ENCODE measurements at regions not wholly inside any gene's neighbourhood (a gene's known extent, or its start where the extent isn't known, plus 50 kb on each side); places are given as distances from the start of the nearest gene placed in this dataset.

DNA sequence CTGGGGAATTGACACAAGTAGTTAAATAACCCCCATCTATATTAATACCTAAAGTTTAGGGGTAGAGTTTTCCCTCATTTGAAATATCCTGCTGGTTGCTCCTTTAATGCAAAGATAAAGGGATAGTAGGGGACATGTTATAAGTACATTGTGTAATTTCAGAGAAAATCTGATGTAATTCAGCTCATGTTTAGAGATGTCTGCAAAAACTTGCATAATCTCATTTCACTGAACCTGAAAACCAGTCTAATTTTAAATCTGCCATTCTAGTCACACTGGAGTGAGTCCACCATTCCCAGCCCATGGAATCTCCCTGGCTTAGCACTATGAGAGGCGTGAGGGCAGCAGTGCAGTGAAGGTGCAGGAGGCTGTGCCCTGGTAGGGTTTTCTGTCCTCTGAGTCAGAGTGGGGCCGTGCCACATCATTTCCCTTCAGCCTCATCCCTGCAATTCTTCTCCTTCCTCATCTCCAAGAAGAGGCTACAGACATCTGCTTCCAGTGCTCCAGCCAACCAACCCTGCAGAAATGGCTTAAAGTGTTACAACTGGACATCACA, 246.3 kb upstream of the UMPS start:
- DNase-seq (ENCODE audit: low read depth): peak; percentile 84

DNA sequence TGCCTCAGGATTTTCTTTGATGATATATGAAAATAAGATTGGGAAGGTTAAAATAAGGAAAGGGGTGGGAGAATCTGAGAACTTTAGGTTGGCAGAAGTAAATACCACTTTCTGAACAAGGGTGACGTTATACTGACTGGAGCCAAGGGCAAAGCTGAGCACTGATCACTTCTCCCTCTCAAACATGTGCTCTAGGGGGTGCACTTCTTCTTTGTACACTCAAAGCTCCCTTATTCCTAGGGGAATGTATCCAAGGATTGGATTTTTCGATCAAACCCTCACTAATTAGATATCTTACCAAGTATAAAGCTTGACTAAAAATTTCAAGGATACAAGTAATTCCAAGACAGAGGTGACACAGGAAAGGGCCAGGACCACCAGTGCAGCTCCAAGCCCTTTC, 243.9 kb upstream of the UMPS start:
- DNase-seq (ENCODE audit: low read depth): peak; percentile 33

DNA sequence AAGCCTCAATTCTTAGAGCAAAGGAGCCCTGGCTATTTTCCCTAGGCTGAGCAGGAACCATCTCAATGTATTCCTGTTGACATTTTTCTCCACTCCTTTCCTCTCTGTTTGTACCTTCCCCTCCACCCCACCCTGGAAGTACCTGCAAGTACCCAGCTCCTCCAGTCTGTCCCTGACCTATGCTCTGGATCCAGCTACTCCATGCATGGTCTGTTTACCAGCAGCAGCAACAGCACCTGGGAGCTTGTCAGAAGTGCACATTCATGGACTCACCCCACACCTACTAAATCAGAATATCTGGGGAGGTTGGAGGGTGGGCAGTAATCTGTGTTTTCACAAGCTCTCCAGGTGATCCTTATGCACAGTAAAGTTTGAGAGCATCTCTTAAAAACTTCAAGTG, 240.7 kb upstream of the UMPS start:
- DNase-seq (ENCODE audit: low read depth): no peak

DNA sequence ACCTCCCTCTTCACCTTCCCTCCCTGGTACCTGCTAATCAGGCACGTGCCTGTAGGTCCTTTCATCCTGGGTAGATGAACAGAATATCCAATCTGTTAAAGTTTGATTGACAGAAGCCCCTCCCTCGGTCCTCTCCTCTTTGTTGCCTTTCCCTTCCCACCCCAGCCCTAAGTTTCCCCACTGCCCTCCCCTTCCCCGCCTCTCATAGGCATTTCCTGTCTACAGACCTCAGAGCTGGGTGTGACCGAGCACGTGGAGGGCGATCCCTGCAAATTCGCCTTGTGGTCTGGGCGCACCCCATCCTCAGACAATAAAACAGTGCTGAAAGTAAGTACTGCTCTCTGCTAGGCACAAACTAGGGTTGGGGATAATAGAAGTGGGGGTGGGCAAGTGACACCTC, 239.2 kb upstream of the UMPS start:
- no peak for DNase-seq (ENCODE audit: low read depth)

DNA sequence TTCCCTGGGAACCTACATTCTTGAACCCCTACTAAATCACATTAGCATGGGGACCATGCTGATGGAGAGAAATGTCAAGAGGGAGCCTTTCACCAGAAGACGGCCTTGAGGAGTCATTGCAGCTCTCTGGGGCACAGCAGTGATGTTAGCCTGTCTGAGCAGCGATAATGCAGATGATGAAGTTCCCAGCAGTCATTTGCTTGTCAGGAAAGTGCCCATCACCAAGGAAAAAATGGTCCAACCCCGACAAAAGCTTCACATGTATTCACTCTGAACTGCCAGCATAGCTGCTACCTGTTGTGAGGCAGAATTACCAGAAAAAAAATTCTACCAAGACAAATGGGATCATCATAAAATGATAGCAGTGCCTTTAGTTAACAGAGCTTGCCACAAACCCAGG, 238.4 kb upstream of the UMPS start:
- DNase-seq (ENCODE audit: low read depth): no peak

DNA sequence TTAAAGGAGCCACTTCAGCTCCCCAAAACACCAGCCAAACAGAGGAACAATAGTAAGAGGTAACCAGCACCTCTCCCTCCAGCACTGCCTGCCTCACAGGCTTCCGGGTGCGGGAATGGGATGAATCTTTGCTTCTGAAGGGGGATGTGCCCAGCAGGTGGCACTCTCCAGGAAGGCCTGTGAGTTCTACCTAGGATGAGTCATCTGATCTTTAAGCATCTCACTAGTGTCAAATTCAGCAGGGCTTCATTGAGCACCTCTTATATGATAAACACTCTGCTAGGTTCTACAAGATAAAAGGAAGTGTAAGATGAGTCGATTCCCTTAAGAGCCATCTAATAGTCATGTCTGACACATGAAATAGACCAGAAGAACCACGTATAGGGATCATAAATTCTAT, 237.4 kb upstream of the UMPS start:
- DNase-seq (ENCODE audit: low read depth): peak; percentile 88

DNA sequence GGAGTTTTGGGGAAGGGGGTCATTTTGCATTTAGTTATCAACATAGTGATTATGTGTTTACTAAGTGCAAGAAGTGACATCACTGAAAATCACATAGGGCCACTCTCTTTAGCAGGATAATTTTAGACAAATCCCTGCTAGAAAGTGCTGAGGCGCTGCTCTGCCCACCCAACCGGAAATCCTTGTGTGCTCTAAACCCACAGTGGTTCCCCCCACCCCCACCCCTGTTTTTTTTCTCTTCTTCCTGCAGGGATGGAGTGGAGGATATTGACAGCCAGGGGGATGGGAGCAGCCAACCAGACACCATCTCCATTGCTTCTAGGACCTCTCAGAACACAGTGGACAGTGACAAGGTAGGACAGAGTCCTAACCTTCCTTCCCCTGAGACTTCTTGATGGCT, 234.2 kb upstream of the UMPS start:
- peak; percentile 27 for DNase-seq (ENCODE audit: low read depth)

DNA sequence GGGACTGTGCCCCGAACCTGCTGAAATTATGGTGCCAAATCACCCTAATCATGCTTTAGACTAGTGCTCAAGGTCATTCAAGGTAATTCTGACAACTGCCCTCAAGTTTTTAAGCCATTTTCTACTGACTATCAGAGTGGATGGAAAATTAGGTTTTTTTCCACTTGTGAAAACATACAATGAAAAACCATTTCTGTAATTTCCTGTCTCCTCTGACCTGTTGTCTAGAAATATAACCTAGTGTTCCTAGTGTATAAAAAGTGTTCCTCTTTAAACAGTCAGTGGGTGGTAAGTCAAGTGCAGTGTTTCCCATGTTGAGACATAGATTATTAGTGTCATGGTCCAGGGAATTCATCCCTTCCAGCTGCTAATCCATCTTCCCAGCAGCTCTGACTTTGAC, 232.8 kb upstream of the UMPS start:
- no peak for DNase-seq (ENCODE audit: low read depth)

DNA sequence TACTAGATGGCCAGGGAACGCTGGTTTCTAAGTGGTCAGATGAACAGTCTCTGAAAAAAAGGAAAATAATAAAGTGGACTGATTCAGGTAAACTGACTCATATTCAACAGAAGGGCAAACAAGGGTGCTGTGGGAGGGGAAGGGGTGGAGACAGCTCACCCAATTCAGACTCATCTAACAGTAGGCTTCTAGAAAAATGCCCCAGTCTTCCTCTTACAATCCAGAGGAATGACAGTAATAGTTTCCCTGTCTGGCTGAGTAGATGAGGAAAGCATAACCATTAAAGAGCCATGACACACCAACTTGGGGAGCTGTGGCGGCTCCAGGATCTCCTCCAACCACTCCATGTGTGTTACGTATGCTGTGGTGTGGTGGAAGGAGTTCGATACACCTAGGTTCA, 231.4 kb upstream of the UMPS start:
- peak; percentile 38 for DNase-seq (ENCODE audit: low read depth)

DNA sequence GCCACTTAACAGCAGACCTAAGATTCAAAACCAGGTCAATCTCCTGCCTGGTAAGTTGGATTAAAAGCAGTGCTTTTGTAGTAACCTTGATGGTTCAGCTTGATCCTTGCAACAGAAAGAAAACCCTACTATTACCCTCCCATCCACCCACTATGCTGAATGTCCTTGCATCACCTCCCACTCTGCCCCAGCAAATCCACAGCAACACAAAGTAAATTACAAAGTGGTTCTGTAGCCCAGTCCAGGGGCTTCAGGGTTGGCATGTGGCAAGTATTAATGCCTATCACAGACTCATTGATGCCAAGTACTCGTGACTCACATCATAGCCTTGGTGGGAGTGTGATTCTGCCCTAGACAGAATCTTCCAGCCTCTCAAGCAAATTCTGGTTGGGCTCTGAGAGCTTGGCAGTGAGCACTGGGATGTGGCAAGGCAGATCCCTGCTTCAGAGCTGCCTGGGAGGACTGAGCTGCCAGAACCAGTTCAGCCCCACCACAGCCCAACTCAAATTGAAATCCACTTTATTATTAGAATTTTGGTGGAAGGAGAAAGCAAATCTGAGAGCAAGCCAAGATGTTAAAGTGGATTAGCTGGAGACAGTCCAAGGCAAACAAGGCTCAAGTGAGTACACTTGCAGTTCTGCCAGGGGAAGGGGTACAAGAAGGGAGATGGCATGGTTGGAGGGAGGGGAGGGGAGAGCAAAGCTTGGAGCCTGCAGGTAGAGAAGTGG, 225.8 kb upstream of the UMPS start:
- DNase-seq (ENCODE audit: low read depth): peak; percentile 79

DNA sequence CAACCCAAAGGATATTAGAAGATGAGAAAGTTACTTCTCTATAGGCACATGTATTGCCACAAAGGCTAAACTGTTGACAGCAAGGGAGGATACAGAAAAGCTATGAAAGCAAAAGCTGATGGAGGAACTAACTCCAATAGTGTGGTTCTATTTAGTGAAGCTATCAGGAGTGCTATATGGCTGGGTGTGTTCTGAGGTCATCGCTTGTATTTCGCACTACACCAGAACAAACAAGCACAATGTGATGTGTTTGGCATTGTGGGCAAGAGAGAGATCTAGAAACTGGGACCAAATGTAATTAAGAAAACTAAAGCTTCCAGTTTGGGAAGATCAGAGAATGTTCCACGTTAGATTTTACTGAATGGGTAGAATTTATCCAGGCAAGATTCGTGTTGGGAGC, 220.4 kb upstream of the UMPS start:
- DNase-seq (ENCODE audit: low read depth): no peak

DNA sequence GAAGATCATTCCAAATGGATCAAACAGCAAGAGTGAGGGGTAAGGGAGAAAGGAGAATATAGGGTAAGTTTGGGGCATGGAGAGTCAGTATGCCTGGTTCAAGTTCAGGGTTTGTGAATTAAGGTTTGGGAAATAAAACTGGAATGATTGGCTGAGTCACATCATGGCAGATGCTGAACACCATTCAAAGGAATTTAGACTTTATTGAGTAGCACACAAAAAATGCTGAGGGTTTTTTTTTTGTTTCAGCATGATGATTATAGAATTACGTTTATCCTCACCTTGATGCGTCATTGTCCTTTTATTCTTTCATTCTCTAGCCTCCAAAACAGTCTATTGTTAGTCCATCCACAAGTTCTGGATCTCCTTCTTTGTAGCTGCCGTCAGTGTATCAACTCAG, 220.0 kb upstream of the UMPS start:
- peak; percentile 69 for DNase-seq (ENCODE audit: low read depth)

DNA sequence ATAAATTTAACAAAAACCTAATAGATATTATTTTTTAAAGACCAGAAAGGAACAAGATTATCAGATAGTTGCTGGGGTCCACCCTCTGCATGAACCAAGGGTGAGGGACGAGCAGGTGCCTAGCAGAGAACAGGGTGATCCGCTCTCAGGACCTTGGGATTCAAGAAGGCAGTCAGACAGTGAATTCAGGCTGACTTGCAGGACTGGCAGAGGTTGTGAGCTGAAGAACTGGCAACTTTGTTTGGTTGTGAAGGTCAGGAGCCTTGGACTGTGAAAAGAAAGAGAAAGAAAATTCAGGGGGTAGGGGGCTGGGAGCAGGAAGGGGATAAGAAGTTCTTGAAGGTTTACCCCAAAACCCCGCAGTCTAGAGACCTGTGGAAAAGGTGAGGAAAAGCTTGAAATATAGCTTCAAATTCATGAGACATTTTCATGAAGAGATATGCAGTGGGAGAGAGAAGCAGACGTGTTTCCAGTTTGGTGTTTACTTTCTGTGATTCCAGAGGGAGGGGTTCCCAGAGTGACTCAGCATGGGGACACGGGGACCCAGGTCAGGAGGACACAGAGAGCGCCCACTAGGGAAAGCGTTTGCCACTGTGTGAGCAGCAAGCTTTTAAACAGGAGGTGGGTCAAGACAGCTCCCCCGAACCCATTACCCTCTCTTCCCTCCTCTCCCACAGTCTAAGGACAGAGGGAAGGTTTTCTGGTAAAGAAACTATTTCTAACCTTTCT, 217.2 kb upstream of the UMPS start:
- DNase-seq (ENCODE audit: low read depth): no peak

DNA sequence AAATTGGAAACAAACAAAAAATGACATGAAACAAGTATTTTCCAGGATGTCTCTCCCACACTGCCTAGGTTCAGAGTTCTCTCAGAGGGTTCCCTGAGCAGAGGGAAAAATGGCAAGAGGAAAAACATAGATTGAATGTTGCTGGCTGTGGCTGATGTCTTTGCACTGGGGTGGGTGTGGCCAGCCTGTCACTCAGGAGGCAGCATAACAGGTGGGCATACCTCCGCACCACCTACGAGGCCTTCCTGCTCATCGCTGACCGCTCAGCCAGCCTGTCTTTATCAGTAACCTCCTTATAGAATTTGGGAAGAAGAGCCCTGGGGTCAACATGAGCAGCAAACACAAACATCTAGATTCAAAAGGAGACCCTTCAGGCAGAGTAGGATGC, 216.6 kb upstream of the UMPS start:
- no peak for DNase-seq (ENCODE audit: low read depth)

DNA sequence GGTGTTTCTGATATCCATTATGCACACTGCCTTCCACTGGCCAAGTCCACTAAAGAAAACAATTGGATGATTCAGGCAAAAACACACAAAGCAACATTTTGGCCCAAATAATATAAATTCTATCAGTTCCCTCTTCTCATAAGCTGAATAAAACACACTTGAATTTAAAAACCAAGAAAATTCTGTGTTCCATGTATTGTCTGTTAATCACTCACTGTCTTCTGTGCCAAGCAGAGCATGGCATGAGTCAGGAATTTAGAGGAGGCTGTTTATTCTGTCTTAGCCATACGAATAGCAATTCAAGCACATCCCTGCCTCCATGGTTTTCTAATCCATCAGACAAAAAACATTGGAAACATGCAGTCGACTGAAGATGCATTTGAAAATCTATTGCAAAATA, 215.6 kb upstream of the UMPS start:
- DNase-seq (ENCODE audit: low read depth): no peak

DNA sequence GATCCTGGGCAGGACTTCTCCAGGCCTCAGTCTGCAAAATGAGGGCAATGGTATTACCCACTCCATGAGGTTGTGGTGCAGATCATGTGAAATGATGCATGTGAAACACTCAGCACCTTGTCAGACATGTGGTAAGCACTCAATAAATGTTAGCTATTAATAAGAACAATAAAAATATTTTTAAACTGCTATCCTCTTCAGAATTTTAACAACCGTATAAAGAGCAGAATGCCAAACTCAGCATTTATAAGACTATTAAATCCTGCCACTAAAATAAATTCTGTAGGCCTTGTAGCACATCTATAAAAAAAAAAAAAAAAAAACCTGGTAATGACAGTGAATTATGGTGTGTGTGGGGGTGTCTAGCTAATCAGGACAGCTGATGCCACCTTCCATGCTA, 213.9 kb upstream of the UMPS start:
- no peak for DNase-seq (ENCODE audit: low read depth)

DNA sequence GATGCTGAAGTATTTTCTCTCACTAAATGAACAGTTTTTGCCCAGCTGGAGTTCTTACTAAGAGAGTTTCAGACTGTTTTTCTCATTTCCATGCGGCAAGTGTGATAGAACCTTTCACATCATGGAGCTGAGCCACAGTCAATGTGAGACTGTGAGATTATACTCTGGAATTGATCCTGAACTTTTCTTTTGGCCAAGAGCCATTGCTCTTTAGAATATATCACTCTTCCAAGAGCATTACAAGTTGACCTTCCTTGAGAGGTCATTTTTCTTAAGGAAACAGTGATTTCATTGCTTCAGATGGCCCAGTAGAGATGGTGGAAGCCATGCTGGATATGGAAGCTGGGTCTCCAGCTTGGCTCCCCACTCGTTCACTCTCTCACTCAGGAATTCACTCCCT, 212.9 kb upstream of the UMPS start:
- no peak for DNase-seq (ENCODE audit: low read depth)

DNA sequence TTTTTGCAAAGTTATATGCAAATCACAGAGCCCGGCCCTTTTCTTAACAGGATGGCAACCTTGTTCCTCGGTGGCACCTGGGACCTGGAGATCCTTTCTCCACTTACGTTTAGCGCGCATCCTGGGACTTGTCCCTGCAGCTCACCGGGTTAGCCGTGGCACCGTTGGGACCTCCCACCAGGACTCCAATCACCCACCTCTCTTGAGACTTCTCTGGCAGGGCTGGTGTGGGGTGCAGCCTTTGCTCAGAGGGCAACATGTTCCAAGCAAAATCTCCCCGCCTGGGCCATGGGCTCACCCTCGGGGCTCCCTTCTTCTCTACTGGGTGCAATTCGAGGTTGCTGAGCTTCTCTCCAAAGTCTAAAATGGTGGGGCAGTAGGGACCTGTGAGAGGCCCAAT, 211.9 kb upstream of the UMPS start:
- DNase-seq (ENCODE audit: low read depth): no peak

DNA sequence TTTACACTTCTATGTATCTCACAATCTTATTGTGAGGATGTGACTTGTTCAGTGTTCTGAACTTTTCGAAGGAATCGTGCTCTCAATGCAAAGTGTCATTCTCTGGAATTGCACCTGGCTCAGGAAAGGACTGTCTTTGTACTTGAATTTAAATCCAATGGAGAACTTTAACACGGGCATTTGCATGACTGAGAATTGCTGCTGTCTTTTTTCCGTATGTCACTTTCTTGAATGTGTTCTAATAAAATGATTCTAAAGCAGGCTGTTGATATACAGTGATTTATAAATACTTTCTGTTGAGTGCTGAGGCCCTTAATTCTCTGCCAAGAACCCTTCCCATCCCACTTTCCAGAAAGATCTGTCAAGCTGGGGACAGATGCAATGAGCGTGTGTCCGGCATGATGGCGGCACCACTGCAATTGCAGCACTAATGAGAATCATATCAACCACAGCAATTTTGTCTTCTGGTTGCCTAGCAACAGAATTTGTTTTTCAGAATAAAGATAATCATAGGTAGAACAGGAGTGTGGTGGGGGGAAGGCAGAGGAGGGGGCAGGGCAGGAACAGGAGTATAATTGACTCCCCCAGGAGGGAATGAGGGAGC, 210.6 kb upstream of the UMPS start:
- no peak for DNase-seq (ENCODE audit: low read depth)

DNA sequence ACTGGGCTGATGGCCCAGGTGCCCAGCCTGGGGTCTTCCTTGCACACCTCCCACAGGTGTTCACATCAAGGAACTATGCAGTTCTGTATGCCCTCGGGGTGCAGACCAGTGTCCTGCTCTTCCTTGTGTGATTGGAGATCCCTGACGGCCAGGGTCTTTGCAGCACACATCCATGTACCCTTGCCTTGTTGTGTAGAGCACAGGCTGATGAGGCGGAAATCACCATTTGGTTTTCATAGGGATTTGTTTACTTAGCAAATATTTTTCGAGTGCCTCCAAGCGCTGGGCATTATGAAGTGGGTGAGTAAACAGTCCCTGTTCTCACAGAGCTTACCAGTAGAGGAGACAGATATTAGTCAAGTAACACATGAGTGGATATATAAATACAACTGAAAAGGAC, 209.3 kb upstream of the UMPS start:
- DNase-seq (ENCODE audit: low read depth): peak; percentile 22

DNA sequence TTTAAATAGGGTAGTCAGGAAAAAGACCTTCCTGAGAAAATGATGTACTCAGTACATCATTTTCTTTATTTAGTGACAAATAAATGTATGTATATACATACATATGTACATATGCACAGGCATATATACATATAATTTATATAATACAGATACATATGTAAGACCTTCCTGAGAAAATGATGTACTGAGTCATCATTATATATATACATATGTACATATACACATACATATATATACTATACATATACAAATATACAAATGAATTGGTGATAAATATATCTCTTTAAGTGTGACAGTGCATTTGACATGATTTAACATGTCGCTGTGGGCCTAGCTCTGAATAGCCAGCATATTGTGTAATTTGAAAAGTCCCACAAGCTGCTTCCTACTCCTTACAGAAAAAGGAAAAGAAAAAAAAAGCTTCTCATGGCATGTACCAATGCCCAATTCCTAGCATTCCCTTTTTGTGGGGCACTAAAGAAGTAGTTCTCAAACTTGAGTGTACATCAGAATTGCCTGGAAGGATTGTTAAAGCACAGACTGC, 208.1 kb upstream of the UMPS start:
- DNase-seq (ENCODE audit: low read depth): no peak

DNA sequence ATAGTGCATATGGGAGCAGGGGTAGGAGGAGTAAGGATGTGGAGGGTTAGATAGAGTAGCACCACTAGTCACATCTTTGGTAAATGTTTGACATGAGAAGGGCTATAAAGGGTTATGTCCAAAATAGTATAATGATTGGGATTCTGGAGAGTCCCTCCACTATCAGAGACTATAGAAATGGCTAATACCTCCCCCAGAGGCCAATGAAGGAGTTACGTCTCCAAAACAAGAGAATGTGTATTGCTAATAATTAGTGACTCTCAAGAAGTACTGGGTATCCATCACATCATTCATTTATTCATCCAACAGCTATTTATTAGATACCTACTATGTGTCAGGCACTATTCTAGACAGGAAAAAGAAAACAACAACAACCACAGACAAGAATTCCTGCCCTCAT, 203.7 kb upstream of the UMPS start:
- DNase-seq (ENCODE audit: low read depth): no peak
